Peyer's patch (tissue), 4 donors: ENCODE measurements at regions not wholly inside any gene's neighbourhood (a gene's known extent, or its start where the extent isn't known, plus 50 kb on each side); places are given as distances from the start of the nearest gene placed in this dataset.
"Not testable (repeated sequence)": the region's sequence is repeated elsewhere in the genome, so short reads cannot be mapped to it uniquely, and the experiment has no call there.

Source experiments
- POLR2A ChIP-seq, 2 donors: fragments of 450-650 bp; IDR thresholded peaks; one replicate each; pipeline ENCODE4 v1.5.1; 2017; ENCODE audit warnings: antibody characterized with exemption in 2 of 2, mild to moderate bottlenecking in 2 of 2, moderate library complexity in 2 of 2
- TF ChIP-seq, protein P1 (sequence below), 6 experiments: fragments of 450-650 bp in 4 of 6; fragments of 200-600 bp in 2 of 6; sonication (generic) in 1 of 6; IDR thresholded peaks; one replicate each; pipeline ENCODE4 v1.5.1; 2017 to 2019; ENCODE audit warnings: antibody characterized with exemption in 6 of 6, mild to moderate bottlenecking in 3 of 6, moderate library complexity in 1 of 6

GRCh38 chr5:34354440-34354839 lies 301.7 kb upstream of the RAI14 start:
- TF ChIP-seq POLR2A (IDR thresholded peaks at IDR 0.05): not testable (repeated sequence)
- TF ChIP-seq, protein P1, sequence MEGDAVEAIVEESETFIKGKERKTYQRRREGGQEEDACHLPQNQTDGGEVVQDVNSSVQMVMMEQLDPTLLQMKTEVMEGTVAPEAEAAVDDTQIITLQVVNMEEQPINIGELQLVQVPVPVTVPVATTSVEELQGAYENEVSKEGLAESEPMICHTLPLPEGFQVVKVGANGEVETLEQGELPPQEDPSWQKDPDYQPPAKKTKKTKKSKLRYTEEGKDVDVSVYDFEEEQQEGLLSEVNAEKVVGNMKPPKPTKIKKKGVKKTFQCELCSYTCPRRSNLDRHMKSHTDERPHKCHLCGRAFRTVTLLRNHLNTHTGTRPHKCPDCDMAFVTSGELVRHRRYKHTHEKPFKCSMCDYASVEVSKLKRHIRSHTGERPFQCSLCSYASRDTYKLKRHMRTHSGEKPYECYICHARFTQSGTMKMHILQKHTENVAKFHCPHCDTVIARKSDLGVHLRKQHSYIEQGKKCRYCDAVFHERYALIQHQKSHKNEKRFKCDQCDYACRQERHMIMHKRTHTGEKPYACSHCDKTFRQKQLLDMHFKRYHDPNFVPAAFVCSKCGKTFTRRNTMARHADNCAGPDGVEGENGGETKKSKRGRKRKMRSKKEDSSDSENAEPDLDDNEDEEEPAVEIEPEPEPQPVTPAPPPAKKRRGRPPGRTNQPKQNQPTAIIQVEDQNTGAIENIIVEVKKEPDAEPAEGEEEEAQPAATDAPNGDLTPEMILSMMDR (IDR thresholded peaks at IDR 0.05): not testable (repeated sequence)
